Neuronal stem cell (in vitro differentiated cells): ENCODE measurements at regions not wholly inside any gene's neighbourhood (a gene's known extent, or its start where the extent isn't known, plus 50 kb on each side); places are given as distances from the start of the nearest gene placed in this dataset.
A peak's percentile ranks its signal among the peaks of the same experiment; 100 is the strongest.

ENCODE experiments used
- DNase-seq: peaks from one replicate; pipeline ENCODE4 v3.0.0-alpha.2; 2013; ENCODE audit warnings: low spot score
- H2AFZ ChIP-seq: one replicate; pipeline ENCODE4 v1.6.1; 2013; ENCODE audit warnings: mild to moderate bottlenecking, low read length, inconsistent platforms
- H2AK5ac ChIP-seq: 2 replicates; pipeline ENCODE4 v1.6.1; 2013; ENCODE audit warnings: low read depth, mild to moderate bottlenecking, inconsistent platforms, low read length, moderate library complexity, mixed read lengths
- H2BK120ac ChIP-seq: 2 replicates; pipeline ENCODE4 v1.6.1; 2013; ENCODE audit warnings: low read depth, mild to moderate bottlenecking, inconsistent platforms, low read length, moderate library complexity, mixed read lengths
- H2BK12ac ChIP-seq: one replicate; pipeline ENCODE4 v1.6.1; 2013; ENCODE audit warnings: low read length, inconsistent platforms
- H2BK15ac ChIP-seq: 2 replicates; pipeline ENCODE4 v1.6.1; 2013; ENCODE audit warnings: mild to moderate bottlenecking, low read length, inconsistent platforms, mixed read lengths
- H2BK5ac ChIP-seq: one replicate; pipeline ENCODE4 v1.6.1; 2013; ENCODE audit warnings: inconsistent platforms, mild to moderate bottlenecking, low read length, moderate library complexity
- H3K14ac ChIP-seq: one replicate; pipeline ENCODE4 v1.6.1; 2013; ENCODE audit warnings: low read length, inconsistent platforms
- H3K18ac ChIP-seq: 2 replicates; pipeline ENCODE4 v1.6.1; 2013; ENCODE audit warnings: low read length, inconsistent platforms
- H3K23ac ChIP-seq: 2 replicates; pipeline ENCODE4 v1.6.1; 2013; ENCODE audit warnings: low read depth, mild to moderate bottlenecking, mixed read lengths, low read length, inconsistent platforms; ENCODE audit not compliant: poor library complexity
- H3K27ac ChIP-seq: replicated peaks from 3 replicates; pipeline ENCODE4 v1.5.1; 2013; ENCODE audit warnings: low read length, inconsistent platforms
- H3K27me3 ChIP-seq, 3 experiments: 2 replicates each; pipeline ENCODE4 v1.6.1; 2013; ENCODE audit warnings: low read length in 3 of 3, mild to moderate bottlenecking in 2 of 3, inconsistent platforms in 1 of 3, low read depth in 1 of 3, mixed read lengths in 1 of 3, moderate library complexity in 1 of 3; ENCODE audit not compliant: control insufficient read depth in 3 of 3, insufficient read depth in 3 of 3
- H3K36me3 ChIP-seq, 2 donors: replicated peaks in 1 of 2; 2 replicates each; pipeline ENCODE4 v1.6.1; 2013; ENCODE audit warnings: low read length in 2 of 2; ENCODE audit not compliant: control insufficient read depth in 2 of 2, insufficient read depth in 2 of 2
- H3K4ac ChIP-seq: 2 replicates; pipeline ENCODE4 v1.6.1; 2013; ENCODE audit warnings: inconsistent platforms, mild to moderate bottlenecking, low read length, moderate library complexity
- H3K4me1 ChIP-seq, 2 donors: 1 replicate in 1 of 2; 2 replicates in 1 of 2; pipeline ENCODE4 v1.6.1; 2013; ENCODE audit warnings: low read length in 2 of 2, low read depth in 1 of 2; ENCODE audit not compliant: control insufficient read depth in 2 of 2, insufficient read depth in 1 of 2
- H3K4me2 ChIP-seq: one replicate; pipeline ENCODE4 v1.6.1; 2013; ENCODE audit warnings: mild to moderate bottlenecking, low read length, inconsistent platforms; ENCODE audit not compliant: insufficient read depth, poor library complexity, severe bottlenecking
- H3K4me3 ChIP-seq, 2 donors: 2 replicates each; pipeline ENCODE4 v1.5.1; 2013; ENCODE audit warnings: low read length in 2 of 2, mild to moderate bottlenecking in 2 of 2, inconsistent platforms in 1 of 2, moderate library complexity in 1 of 2
- H3K79me1 ChIP-seq: one replicate; pipeline ENCODE4 v1.6.1; 2013; ENCODE audit warnings: low read depth, mild to moderate bottlenecking, inconsistent platforms, low read length, moderate library complexity
- H3K9ac ChIP-seq: one replicate; pipeline ENCODE4 v1.6.1; 2013; ENCODE audit warnings: mild to moderate bottlenecking, low read depth, low read length, inconsistent platforms; ENCODE audit not compliant: poor library complexity
- H3K9me3 ChIP-seq, 2 donors: replicated peaks in 1 of 2; 2 replicates each; pipeline versions ENCODE3 to v1.6.1; 2013; ENCODE audit warnings: low read length in 2 of 2, mild to moderate bottlenecking in 2 of 2, inconsistent platforms in 1 of 2, low read depth in 1 of 2, mixed read lengths in 1 of 2, moderate library complexity in 1 of 2; ENCODE audit not compliant: control insufficient read depth in 2 of 2, insufficient read depth in 1 of 2
- H4K8ac ChIP-seq: one replicate; pipeline ENCODE4 v1.6.1; 2013; ENCODE audit warnings: low read depth, mild to moderate bottlenecking, inconsistent platforms, low read length, moderate library complexity
- H4K91ac ChIP-seq: one replicate; pipeline ENCODE4 v1.6.1; 2013; ENCODE audit warnings: low read length, low read depth, mild to moderate bottlenecking, inconsistent platforms; ENCODE audit not compliant: poor library complexity
- WGBS, 2 donors: extraction: QIAGEN DNeasy Blood & Tissue Kit; methylation state at CpG; one replicate each; pipeline ENCODE4 v1.1.7; 2013; ENCODE audit warnings: missing lambda C conversion rate in 2 of 2, mixed read lengths in 1 of 2; ENCODE audit not compliant: insufficient read length in 2 of 2, insufficient replicate concordance in 1 of 2; ENCODE audit errors: extremely low coverage in 2 of 2; 5-methylcytosine and 5-hydroxymethylcytosine counted together

GRCh38 chr4:64551125-64551524 lies 141.9 kb upstream of the TECRL start:
- Histone ChIP-seq H3K27ac (no peak overlapping the region), H2BK12ac (no peak overlapping the region), H3K4me2 (no peak overlapping the region), H3K9ac (no peak overlapping the region), H3K14ac (no peak overlapping the region), H2AK5ac (no peak overlapping the region), H3K27me3 (no peaks in the 10 kb centered on the region), H3K4me1 (no peaks in the 10 kb centered on the region), H3K9me3 (no peaks in the 10 kb centered on the region), H3K23ac (no peak overlapping the region), H3K18ac (no peak overlapping the region), H2AFZ (no peak overlapping the region), H3K36me3 (no peaks in the 10 kb centered on the region), H2BK5ac (no peak overlapping the region), H3K79me1 (no peaks in the 10 kb centered on the region), H3K4me3 (no peak overlapping the region), H2BK120ac (no peak overlapping the region), H2BK15ac (no peak overlapping the region), H3K4ac (no peak overlapping the region), H4K91ac (no peak overlapping the region), H4K8ac (no peak overlapping the region)
- no peak for DNase-seq

- no peak overlapping the region for H2BK12ac ChIP-seq
- no peak overlapping the region for H3K4me2 ChIP-seq
- no peak overlapping the region for H4K91ac ChIP-seq
- H2BK120ac ChIP-seq: no peak overlapping the region
- no peak overlapping the region for H3K4ac ChIP-seq
- H2AFZ ChIP-seq: no peak overlapping the region
- H3K18ac ChIP-seq: no peak overlapping the region
- H3K23ac ChIP-seq: no peak overlapping the region
- no peak overlapping the region for H3K14ac ChIP-seq
- no peak overlapping the region for H3K9ac ChIP-seq
- no peak overlapping the region for H3K27ac ChIP-seq
- H2BK15ac ChIP-seq: no peak overlapping the region
- no peak overlapping the region for H4K8ac ChIP-seq
- no peak overlapping the region for H3K4me3 ChIP-seq
- H2BK5ac ChIP-seq: no peak overlapping the region
- no peak for DNase-seq
- H3K36me3 ChIP-seq: no peaks in the 10 kb centered on the region
- no CpG with 5 or more reads among the region's 15 CpGs for WGBS, 2 donors
- no peaks in the 10 kb centered on the region for H3K4me1 ChIP-seq
- no peak overlapping the region for H2AK5ac ChIP-seq
- no peaks in the 10 kb centered on the region for H3K79me1 ChIP-seq
- no peaks in the 10 kb centered on the region for H3K9me3 ChIP-seq
- no peaks in the 10 kb centered on the region for H3K27me3 ChIP-seq
Measured at GRCh38 chr4:64545593-64545992, 136.3 kb upstream of the TECRL start.

- no peaks in the 10 kb centered on the region for H3K27me3 ChIP-seq
- peak overlapping the region; percentile 45 for H2AFZ ChIP-seq
- no peak overlapping the region for H3K18ac ChIP-seq
- H2BK120ac ChIP-seq: no peak overlapping the region
- no peak overlapping the region for H3K14ac ChIP-seq
- no CpG with 5 or more reads among the region's 4 CpGs for WGBS, 2 donors
- H3K9ac ChIP-seq: no peak overlapping the region
- no peaks in the 10 kb centered on the region for H3K79me1 ChIP-seq
- H3K4me3 ChIP-seq: no peak overlapping the region
- H2BK15ac ChIP-seq: no peak overlapping the region
- H4K91ac ChIP-seq: no peak overlapping the region
- H3K9me3 ChIP-seq: no peaks in the 10 kb centered on the region
- no peak overlapping the region for H3K23ac ChIP-seq
- H2BK12ac ChIP-seq: no peak overlapping the region
- no peaks in the 10 kb centered on the region for H3K4me1 ChIP-seq
- H3K4ac ChIP-seq: no peak overlapping the region
- DNase-seq: peak; percentile 66
- no peaks in the 10 kb centered on the region for H3K36me3 ChIP-seq
- H2BK5ac ChIP-seq: no peak overlapping the region
- H3K4me2 ChIP-seq: no peak overlapping the region
- H4K8ac ChIP-seq: no peak overlapping the region
- H2AK5ac ChIP-seq: no peak overlapping the region
- H3K27ac ChIP-seq: no peak overlapping the region
Measured at GRCh38 chr4:64539234-64539849, 130.1 kb upstream of the TECRL start.

GRCh38 chr4:64538219-64538618 lies 129.0 kb upstream of the TECRL start:
- no peak overlapping the region for H2BK15ac ChIP-seq
- no peaks in the 10 kb centered on the region for H3K36me3 ChIP-seq
- no peak for DNase-seq
- H3K4ac ChIP-seq: no peak overlapping the region
- no peak overlapping the region for H4K8ac ChIP-seq
- H3K14ac ChIP-seq: no peak overlapping the region
- H2AK5ac ChIP-seq: no peak overlapping the region
- H2AFZ ChIP-seq: no peak overlapping the region
- no peaks in the 10 kb centered on the region for H3K79me1 ChIP-seq
- no peaks in the 10 kb centered on the region for H3K9me3 ChIP-seq
- no peak overlapping the region for H2BK12ac ChIP-seq
- H4K91ac ChIP-seq: no peak overlapping the region
- no peak overlapping the region for H3K18ac ChIP-seq
- H3K4me3 ChIP-seq: no peak overlapping the region
- no peaks in the 10 kb centered on the region for H3K27me3 ChIP-seq
- no peak overlapping the region for H3K23ac ChIP-seq
- H2BK120ac ChIP-seq: no peak overlapping the region
- no CpG with 5 or more reads among the region's 8 CpGs for WGBS, 2 donors
- no peak overlapping the region for H3K27ac ChIP-seq
- no peak overlapping the region for H2BK5ac ChIP-seq
- no peak overlapping the region for H3K9ac ChIP-seq
- no peak overlapping the region for H3K4me2 ChIP-seq
- H3K4me1 ChIP-seq: no peaks in the 10 kb centered on the region
